Activated CD8-positive, alpha-beta memory T cell treated with anti-CD3 and anti-CD28 coated beads for 36 hours (primary cell): ENCODE measurements at regions not wholly inside any gene's neighbourhood (a gene's known extent, or its start where the extent isn't known, plus 50 kb on each side); places are given as distances from the start of the nearest gene placed in this dataset.
"Not testable (repeated sequence)": the region's sequence is repeated elsewhere in the genome, so short reads cannot be mapped to it uniquely, and the experiment has no call there.

Experiments
- CTCF ChIA-PET: fragments of 350-600 bp; sonication (Branson Sonifier 250); formaldehyde crosslinking; loops from one replicate; lab custom pipeline; 2021; ENCODE audit warnings: antibody characterized with exemption; lab: Charles Lee
- POLR2A ChIA-PET: fragments of 350-600 bp; sonication (Branson Sonifier 250); formaldehyde crosslinking; loops from one replicate; lab custom pipeline; 2021; ENCODE audit warnings: antibody characterized with exemption; lab: Charles Lee

DNA sequence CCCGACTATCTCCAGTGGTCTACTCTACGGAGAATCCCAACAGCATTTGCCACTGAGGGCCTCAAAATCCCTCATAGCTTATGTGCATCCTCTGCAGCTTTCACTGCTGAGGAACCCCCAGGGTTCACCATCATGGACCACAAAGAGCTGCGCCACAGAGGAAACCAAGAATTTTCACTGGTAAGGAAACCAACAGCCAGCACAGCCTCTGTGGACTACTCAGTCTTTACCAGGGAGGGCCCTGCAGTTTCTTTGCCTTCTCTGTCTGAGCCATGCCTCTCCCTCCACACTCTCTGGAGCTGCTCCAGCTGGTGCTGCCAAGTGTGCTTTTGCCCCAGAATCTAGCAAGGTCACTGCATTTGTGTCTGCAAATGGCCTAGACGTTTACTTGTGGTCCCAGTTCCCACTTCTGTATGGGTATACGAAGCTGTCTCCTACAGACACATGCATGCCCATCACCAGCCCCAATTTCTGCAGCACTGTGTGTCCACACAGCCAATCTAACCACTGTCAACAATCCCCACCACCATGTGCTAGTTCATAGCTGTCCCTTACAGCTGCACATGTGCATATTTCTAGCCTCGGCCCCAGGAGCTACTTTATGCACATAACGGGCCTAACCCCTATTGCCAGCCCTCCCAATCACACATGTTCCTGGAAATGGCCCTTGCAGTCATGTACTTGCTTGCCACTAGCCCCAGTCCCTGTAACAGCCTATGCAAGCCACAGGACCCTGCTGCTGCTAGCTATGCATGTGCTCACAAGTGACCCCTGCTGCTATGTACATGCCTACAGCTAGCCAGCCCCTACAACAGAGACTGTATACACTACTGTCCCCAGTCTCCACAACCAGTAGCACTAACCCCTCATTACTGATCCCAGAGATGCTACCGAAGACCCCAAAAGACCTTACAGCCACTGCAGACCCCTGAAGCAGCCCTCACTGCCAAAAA is 1437.4 kb downstream of the CDH11 start:
- POLR2A ChIA-PET = no interaction called here
- CTCF ChIA-PET = no interaction called here

DNA sequence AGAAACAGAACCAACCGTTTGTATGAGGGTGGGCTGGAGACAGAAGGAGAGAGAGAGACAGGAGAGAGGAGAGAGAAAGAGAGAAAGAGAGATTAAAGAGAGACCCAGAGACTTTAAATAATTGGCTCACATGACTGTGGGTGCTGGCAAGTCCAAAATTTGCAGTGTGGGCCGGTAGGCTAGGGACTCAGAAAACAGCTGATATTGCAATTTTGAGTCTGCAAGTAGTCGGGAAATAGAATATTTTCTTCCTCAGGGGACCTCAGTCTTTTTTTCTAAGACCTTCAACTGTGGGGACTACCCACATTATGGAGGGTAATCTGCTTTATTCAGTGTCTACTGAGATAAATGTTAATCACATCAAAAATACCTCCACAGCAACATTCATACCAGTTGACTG is 1439.0 kb downstream of the CDH11 start:
- POLR2A ChIA-PET = no interaction called here
- CTCF ChIA-PET = no interaction called here

DNA sequence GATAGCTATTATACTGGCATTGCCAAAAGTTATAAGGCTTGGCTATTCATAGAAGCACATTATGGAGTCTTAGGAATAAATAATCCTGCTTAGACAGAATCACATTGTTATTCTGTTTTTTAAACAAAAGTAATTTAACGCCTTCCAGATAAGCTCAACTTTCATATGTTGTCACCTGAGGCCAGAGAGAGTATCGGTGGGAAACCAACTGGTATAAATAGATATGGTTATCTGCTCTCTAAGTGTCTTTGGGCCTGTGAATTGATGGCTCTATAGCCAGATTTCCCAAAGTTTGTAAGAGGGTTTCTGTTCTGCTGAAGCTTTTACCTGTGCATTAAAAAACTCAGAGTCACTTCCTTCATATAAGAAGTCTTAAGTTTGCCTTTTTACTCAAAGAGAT is 1449.4 kb downstream of the CDH11 start:
- CTCF ChIA-PET = no interaction called here
- POLR2A ChIA-PET = no interaction called here

DNA sequence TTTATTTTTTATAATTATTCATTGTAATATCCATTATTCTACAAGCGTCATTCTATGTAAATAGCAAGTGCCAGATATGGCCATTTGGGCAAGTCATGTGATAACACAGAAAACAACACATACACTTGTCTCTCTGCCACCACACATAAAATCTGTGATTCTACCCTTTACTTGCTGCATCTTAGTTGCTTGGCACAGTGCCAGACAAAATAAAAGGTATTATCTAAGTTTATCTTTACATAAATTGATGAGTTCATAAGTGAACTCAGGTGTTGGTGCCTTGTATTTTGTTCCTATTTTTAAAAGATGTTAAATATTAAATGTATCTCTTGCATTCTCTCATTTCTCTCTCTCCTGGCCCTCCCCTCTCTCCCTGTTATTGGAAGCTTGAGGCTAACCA is 1458.7 kb downstream of the CDH11 start:
- ChIA-PET POLR2A (no interaction called here), CTCF (no interaction called here)

DNA sequence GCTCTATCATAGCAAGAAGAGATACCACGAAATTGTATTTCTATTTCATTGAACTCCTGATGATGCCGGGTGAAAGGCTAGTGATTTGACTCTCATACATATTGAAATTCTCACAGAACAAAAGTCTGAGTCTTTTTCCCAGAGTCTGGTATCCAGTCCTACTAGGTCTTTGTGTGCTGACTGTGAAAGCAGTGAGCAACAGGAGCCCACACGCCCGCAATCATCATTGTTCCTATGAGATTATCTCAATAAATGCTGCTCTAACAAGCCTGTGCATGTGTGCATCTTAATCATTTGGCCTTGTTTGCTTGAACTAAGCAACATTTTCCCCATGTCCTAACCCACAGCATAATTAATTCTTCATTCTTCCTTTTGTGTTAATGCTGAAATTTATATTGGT is 1466.0 kb downstream of the CDH11 start:
- ChIA-PET CTCF (no interaction called here), POLR2A (no interaction called here)

DNA sequence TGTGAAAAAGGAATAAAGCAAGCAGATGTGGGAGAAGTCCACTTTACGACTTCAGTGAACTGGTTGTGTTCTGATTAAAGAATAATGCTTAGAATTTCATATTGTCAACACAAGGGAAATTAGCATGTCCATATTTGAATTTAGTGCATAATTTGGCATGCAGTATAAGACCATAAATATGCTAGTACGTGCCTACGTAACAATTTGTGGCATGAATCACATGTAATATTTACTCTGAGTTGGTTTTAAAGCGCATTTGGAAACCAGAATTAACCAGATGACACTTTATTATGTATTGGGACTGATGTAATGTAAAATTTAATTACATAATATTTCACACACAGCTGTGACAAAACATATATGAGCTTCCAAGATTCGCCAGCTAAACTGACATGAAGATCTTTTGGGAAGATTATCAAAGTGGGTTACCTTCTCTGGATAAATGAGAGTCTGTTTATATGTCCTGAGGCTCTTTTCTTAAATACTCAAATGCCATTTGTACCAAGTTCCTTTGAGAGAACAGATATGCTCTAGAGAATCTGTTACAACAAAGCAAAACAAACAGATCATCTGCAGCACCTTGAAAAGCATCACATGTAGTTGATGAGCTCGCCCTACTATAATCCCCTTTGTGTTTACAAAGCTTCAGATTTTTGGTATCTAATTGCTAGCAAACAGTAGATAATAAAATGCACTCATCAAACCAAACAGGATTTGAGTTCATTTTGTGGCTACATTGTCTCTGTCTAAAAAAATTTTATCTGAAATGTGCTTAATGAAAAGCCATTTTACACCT is 1468.6 kb downstream of the CDH11 start:
- POLR2A ChIA-PET = no interaction called here
- CTCF ChIA-PET = no interaction called here

DNA sequence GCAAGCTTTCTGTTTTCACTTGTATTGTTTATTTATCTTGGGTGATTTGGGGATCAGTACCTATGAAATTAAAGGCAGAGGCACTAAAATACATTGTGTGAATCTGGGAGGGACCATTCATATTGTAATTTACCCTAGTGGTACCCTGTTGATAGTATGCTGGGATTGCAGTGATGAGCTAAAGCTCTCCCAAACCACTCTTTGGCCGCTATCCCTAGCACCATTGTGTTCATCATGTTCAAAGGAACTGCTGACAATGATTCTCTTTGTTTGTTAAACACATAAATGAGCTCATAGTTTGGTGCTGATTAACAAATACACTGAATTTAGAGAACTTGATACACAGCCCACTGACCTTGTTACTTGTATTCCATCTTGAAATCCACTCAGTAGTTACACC is 1469.8 kb downstream of the CDH11 start:
- CTCF ChIA-PET = no interaction called here
- POLR2A ChIA-PET = no interaction called here

DNA sequence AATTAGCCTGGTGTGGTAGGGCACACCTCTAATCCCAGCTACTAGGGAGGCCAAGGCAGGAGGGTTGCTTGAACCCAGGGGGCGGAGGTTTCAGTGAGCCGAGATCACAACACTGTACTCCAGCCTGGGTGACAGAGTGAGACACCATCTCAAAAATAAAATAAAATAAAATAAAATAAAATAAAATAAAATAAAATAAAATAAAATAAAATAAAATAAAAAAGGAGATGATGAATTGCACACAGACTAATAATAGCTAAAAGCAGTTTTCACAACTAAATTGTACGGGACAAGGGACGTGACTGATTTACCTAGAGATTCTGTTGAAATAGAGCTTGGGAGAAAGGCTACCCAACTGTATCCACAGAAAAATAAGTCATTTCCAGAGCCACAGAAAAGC is 1471.3 kb downstream of the CDH11 start:
- ChIA-PET POLR2A (no interaction called here), CTCF (no interaction called here)

DNA sequence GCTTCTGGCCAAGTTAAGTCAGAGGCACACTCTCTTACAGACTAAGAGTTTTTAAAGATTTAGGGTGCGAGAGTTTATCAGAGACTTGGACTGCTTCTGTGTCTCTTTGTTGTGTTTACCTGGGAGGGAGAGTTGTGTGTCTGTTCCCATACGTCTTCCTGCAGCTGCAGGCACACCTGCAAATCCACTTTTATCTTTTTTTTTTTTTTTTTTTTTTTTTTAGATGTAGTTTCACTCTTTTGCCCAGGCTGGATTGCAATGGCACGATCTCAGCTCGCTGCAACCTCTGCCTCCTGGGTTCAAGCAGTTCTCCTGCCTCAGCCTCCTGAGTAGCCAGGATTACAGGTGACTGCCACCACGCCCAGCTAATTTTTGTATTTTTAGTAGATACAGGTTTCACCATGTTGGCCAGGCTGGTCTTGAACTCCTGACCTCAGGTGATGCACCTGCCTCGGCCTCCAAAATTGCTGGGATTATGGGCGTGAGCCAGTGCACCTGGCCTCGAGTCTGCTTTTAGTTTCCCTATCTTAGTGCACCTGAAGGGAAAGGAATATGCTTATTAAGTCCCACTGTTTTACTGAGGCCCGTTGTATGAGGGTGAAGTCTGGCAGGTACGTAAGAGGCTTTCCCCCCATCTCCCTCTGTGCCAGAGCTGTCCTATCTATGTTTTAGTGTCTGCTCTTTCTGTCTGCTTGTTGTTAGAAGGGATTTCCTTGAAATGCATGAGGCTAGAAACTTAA is 1488.0 kb downstream of the CDH11 start:
- POLR2A ChIA-PET, CTCF ChIA-PET: not testable (repeated sequence)

DNA sequence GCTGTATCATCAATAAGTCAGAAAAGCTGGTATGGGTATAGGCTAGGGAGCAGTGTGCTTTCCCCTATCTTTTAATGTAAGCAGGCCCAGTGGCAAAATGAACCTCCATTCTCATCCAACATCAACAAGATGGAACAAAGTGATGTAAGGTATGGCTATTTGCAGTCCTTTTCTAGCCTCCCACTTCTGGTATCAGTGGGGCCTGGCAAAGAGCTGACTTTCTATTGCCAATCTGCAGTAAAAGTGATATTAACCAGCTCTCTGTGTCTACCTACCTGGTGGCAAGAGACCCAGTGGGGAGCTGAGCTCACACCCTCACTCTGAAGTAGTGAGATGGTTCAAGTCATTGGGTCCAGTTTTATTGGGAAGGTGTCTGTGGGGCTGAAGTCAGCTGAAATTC is 1492.6 kb downstream of the CDH11 start:
- ChIA-PET CTCF (no interaction called here), POLR2A (no interaction called here)

DNA sequence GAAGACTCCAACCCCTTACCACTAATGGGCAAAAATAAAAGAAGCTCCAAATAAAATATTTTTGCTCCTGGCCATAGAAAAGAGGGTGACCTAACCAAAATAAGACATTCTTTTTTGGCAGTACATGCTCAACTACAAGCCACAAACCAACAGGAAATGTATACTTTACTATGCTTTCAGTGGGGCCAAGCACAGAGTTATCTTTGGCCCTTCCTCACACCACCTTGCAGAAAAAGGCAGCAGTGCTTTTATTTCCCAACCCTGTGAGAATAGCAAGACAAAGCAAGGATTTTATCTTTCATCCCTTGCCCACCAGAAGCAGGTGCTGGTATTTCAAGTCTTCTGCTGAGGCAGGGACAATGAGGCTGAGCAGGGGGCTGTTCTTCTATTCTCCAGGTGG is 1493.1 kb downstream of the CDH11 start:
- POLR2A ChIA-PET = no interaction called here
- CTCF ChIA-PET = no interaction called here

DNA sequence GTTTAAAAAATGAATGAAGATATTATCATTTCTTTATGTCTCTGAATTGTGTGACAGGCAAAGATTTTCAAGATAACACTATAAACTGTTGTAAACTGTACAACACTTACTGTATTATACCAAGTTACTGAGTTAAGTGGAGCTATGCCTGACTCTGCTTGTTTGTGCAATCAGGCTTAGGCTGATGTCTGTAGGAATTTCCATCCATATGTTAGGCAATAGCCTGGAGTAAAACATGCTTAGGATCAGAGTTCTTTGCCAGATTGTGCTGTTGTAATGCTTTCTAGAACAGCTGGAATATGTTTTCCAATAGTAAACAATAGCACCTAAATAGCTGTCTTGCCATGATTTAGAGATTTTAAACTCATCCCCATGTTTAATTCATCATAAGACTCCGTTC is 1496.7 kb downstream of the CDH11 start:
- CTCF ChIA-PET = no interaction called here
- POLR2A ChIA-PET = no interaction called here

DNA sequence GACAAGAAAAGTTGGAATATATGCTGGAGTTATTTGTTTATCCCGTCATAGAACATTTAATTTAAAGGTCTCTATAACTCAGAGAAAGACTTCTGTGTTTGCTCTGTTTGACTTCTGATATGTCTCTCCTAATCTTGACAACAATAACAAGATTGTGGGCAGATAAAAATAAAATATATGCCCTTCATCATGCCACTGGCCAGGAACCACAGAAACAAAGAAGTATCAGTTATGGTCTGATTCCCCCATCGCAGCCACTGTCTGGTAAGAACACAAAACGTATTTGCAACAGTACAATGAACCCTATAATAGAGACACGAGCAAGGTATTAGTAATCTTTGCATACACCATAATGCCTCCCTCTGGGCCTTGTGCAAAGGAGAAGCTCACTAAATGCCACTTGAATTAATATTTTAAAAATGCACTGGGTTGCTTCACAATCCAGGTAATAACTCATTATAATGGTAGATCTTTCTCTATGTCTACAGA is 1498.3 kb downstream of the CDH11 start:
- POLR2A ChIA-PET = no interaction called here
- CTCF ChIA-PET = no interaction called here

DNA sequence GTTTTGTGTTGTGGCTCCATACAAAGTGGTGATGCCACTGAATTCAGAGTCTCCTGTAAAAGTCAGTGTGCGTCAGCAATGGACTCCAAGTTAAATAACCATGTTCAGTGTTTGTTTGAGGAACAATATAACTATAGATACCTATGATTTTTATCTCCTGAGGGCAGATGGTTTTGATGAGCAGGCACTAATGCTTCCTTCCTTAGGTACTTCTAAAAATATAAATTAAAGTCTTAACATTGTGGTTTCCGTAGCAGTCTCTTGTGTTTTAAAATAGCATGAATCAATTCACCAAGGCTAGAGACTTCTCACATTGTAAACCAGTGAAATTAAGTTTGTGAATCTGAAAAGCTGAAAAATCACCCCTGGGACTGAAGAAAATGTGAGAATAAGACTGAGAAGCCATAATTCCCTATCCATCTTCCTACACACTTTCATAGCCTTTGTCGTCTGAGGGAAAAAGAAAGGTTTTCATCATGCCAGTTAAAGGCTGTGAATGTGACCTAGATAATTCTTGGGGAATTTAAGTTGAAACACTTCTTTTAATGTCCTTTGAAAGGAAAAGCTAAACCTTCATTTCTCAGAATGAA is 1502.9 kb downstream of the CDH11 start:
- CTCF ChIA-PET = no interaction called here

DNA sequence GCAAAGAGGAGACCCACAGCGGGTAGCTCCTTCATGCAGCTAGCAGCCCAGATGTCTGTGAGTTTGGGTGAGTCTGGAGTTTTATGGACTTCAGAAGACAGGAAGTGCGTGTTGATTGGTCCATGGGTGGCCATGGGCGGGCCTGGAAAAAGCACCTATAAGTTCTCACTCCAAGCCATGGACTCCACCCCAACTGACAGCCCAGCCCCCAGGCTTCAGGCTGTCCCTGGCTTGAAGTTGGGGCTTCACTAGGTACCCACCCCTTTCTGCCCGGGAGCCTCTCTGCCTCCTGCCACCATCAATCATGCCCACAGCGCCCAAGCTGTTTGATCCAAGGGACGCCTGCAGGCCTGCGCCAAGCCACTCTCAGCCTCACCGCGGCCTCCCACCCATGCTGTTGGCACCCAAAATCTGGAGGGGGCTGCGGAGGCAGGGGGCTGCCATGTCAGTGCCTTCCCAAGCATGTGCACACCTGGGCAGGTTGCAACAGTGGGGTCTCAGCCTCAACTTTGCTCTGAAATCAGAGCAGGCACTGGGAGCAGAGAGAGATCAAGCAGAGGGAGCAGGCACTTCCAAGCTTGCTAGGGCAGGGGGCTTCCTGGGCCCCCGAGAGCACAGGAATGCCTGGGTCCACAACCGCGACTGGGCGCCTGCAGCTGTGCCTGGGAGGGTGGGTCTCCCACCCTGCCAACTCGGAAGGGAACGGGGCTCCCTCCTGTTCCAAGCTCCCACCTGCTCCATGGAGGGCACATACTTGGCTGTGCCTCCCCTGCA is 1503.7 kb downstream of the CDH11 start:
- CTCF ChIA-PET = no interaction called here
- POLR2A ChIA-PET = no interaction called here

More for the DNA sequence above, 1502.9 kb downstream of the CDH11 start:
- POLR2A ChIA-PET = no interaction called here

DNA sequence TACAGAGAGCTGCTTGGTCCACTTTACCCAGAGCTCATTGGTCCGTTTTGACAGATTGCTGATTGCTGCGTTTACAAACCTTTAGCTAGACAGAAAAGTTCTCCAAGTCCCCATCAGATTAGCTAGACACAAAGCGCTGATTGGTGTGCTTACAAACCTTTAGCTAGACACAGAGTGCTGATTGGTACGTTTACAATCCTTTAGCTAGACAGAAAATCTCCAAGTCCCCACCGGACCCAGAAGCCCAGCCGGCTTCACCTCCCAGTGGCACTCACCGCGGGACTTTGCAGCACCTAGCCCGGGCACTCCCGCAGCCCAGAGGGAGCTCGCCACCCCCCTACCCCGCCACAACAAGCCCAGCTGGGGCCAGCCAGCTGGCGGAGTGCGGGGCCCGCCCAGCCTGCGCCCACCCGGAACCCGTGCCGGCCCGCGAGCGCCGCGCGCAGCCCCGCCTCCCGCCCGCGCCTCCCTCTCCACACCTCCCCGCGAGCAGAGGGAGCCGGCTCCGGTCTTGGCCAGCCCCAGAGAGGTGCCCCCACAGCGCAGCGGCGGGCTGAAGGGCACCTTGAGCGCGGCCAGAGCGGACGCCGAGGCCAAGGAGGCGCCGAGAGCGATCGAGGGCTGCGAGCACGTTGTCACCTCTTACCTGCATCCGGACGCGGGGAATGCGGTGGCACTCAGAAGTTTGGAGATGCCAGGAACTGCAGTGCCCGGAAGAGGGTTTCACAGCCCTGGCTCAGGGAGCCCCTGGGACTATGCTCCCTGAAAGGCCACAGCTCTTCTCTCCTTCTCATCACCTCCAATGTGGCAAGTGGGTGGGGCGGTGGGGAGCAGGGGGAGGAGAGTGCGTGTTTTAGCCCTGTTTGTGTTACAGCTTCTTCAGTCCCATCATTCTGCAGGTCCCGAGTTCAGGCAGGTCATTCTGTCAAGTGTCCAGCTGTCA is 1504.5 kb downstream of the CDH11 start:
- CTCF ChIA-PET = no interaction called here

DNA sequence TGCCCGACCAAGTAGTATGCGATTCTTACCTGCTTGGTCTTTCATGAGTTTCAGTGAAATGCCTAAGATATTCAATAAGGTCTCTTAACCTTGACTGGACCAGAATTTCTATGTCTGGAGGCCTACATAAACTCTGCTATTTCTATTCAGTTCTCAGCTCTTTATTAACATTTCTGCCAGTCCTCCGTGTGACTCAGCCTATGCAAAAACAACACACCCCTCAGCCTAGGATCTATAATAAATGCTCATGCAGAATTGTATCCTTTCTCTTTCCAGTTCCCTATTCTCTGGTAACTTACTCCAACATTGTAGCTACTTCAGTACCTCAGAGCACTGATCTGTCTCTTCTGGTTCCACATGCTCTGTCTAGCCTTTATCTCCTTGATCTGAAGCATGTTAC is 1507.4 kb downstream of the CDH11 start:
- ChIA-PET CTCF (no interaction called here), POLR2A (no interaction called here)

More for the DNA sequence above, 1504.5 kb downstream of the CDH11 start:
- POLR2A ChIA-PET = no interaction called here

DNA sequence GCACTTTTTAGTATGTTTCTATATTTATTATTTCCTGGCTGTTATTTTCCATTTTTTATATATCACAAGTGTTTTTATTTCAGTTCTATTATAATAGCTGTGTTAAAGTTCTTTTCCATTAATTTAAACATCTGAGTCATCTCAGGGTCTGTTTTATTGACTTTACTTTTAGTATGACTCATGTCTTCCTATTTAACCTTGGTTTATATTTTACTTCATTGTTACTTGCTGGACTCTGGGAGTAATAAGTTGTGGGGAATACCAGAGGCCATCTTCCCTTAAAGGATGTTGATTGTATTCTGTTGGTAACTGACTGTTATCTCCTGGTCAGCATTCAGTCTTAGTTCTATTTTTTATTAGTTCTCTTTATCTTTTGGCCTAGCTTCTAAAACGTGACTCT is 1508.2 kb downstream of the CDH11 start:
- CTCF ChIA-PET = no interaction called here

More for the DNA sequence above, 1508.2 kb downstream of the CDH11 start:
- POLR2A ChIA-PET = no interaction called here
